ENCODE measurements at regions not wholly inside any gene's neighbourhood (a gene's known extent, or its start where the extent isn't known, plus 50 kb on each side); places are given as distances from the start of the nearest gene placed in this dataset.

- H2AFZ ChIP-seq (ENCODE audit: low read length) = no peak overlapping the region
- POLR2A ChIA-PET = no interaction called here
- intact Hi-C loops (cut with micrococcal nuclease; ENCODE audit: unreplicated experiment) = no loop called here
- no TSS peak for BruUV-seq (replicated peaks)
- no peak for DNase-seq (ENCODE audit: low spot score)
- no peaks in the 10 kb centered on the region for H3K9me3 ChIP-seq (ENCODE audit: low read length)
- no peaks in the 10 kb centered on the region for H3K9me2 ChIP-seq (ENCODE audit: insufficient read depth, low read length)
- no peaks in the 10 kb centered on the region for H3K4me1 ChIP-seq (ENCODE audit: insufficient read depth, low read length, poor library complexity, severe bottlenecking)
- H3K27ac ChIP-seq (ENCODE audit: low read depth, low read length, poor library complexity, severe bottlenecking) = no peak overlapping the region
- no peak overlapping the region for H3K4me3 ChIP-seq (ENCODE audit: low read depth, low read length, poor library complexity, severe bottlenecking)
- H4K20me1 ChIP-seq (ENCODE audit: insufficient read depth, low read length) = no peaks in the 10 kb centered on the region
- TF ChIP-seq EZH2phosphoT487 (IDR thresholded peaks at IDR 0.05; ENCODE audit: borderline replicate concordance, low read depth, low read length) = no peak
- no peak for TF ChIP-seq CTCF (conservative IDR thresholded peaks at IDR 0.05; ENCODE audit: low read length)
- CTCF ChIA-PET (ENCODE audit: unreplicated experiment) = no interaction called here
- no peaks in the 10 kb centered on the region for H3K79me2 ChIP-seq (ENCODE audit: insufficient read depth, low read depth, low read length)
- H3K4me2 ChIP-seq (ENCODE audit: low read length) = no peak overlapping the region
- no peaks in the 10 kb centered on the region for H3K36me3 ChIP-seq (ENCODE audit: insufficient read depth, low read length)
These were observed 575.2 kb downstream of the PIK3C3 start for GRCh38 chr18:42530276-42530675.

GRCh38 chr18:42532119-42532518 lies 577.1 kb downstream of the PIK3C3 start:
- H3K9me2 ChIP-seq (ENCODE audit: insufficient read depth, low read length) = no peaks in the 10 kb centered on the region
- no peaks in the 10 kb centered on the region for H3K9me3 ChIP-seq (ENCODE audit: low read length)
- H3K36me3 ChIP-seq (ENCODE audit: insufficient read depth, low read length) = no peaks in the 10 kb centered on the region
- no peaks in the 10 kb centered on the region for H3K4me1 ChIP-seq (ENCODE audit: insufficient read depth, low read length, poor library complexity, severe bottlenecking)
- no peak overlapping the region for H3K4me3 ChIP-seq (ENCODE audit: low read depth, low read length, poor library complexity, severe bottlenecking)
- POLR2A ChIA-PET = no interaction called here
- no peak for DNase-seq (ENCODE audit: low spot score)
- no peak overlapping the region for H3K4me2 ChIP-seq (ENCODE audit: low read length)
- no peaks in the 10 kb centered on the region for H4K20me1 ChIP-seq (ENCODE audit: insufficient read depth, low read length)
- no peaks in the 10 kb centered on the region for H3K79me2 ChIP-seq (ENCODE audit: insufficient read depth, low read depth, low read length)
- H3K27ac ChIP-seq (ENCODE audit: low read depth, low read length, poor library complexity, severe bottlenecking) = no peak overlapping the region
- no TSS peak for BruUV-seq (replicated peaks)
- no peak for TF ChIP-seq EZH2phosphoT487 (IDR thresholded peaks at IDR 0.05; ENCODE audit: borderline replicate concordance, low read depth, low read length)
- no peak for TF ChIP-seq CTCF (conservative IDR thresholded peaks at IDR 0.05; ENCODE audit: low read length)
- intact Hi-C loops (cut with micrococcal nuclease; ENCODE audit: unreplicated experiment) = no loop called here
- no peak overlapping the region for H2AFZ ChIP-seq (ENCODE audit: low read length)
- CTCF ChIA-PET (ENCODE audit: unreplicated experiment) = no interaction called here

DNA sequence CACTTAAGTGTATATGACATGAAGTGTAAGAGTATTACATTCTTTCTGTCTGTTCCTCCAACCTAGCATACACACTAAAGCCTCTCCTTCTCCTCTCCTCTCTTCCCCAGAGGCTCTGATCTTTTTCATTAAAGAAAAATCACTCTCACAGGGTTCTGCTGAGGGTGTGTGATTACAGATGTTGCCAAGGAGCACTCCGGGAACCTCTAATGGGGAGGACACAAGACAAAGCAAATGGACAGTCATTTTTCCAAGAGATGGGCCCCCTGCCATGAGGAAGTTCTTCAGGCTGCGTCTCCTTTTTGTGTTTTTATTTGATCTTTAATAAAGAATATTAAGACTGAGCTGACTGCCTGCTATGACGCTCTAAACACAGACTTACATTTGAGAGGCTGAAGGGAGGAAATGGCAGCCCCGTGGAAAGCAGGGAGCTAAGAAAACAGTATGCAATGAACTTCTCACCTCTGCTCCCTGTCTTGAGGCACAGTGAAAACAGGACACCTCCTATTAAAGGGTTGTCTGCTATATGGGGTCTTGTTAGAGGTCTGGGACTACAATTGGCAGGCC lies 578.1 kb downstream of the PIK3C3 start:
- Histone ChIP-seq H3K79me2 (ENCODE audit: insufficient read depth, low read depth, low read length) (no peaks in the 10 kb centered on the region), H3K9me2 (ENCODE audit: insufficient read depth, low read length) (no peaks in the 10 kb centered on the region), H3K36me3 (ENCODE audit: insufficient read depth, low read length) (no peaks in the 10 kb centered on the region), H3K4me1 (ENCODE audit: insufficient read depth, low read length, poor library complexity, severe bottlenecking) (no peaks in the 10 kb centered on the region), H4K20me1 (ENCODE audit: insufficient read depth, low read length) (no peaks in the 10 kb centered on the region), H3K27ac (ENCODE audit: low read depth, low read length, poor library complexity, severe bottlenecking) (no peak overlapping the region), H3K4me3 (ENCODE audit: low read depth, low read length, poor library complexity, severe bottlenecking) (no peak overlapping the region), H3K4me2 (ENCODE audit: low read length) (no peak overlapping the region), H2AFZ (ENCODE audit: low read length) (no peak overlapping the region), H3K9me3 (ENCODE audit: low read length) (no peaks in the 10 kb centered on the region)
- POLR2A ChIA-PET = no interaction called here
- no TSS peak for BruUV-seq (replicated peaks)
- intact Hi-C loops (cut with micrococcal nuclease; ENCODE audit: unreplicated experiment) = no loop called here
- TF ChIP-seq EZH2phosphoT487 (IDR thresholded peaks at IDR 0.05; ENCODE audit: borderline replicate concordance, low read depth, low read length) (no peak), CTCF (conservative IDR thresholded peaks at IDR 0.05; ENCODE audit: low read length) (no peak)
- no peak for DNase-seq (ENCODE audit: low spot score)
- CTCF ChIA-PET (ENCODE audit: unreplicated experiment) = no interaction called here
